ENCODE measurements at regions not wholly inside any gene's neighbourhood (a gene's known extent, or its start where the extent isn't known, plus 50 kb on each side); places are given as distances from the start of the nearest gene placed in this dataset.

DNA sequence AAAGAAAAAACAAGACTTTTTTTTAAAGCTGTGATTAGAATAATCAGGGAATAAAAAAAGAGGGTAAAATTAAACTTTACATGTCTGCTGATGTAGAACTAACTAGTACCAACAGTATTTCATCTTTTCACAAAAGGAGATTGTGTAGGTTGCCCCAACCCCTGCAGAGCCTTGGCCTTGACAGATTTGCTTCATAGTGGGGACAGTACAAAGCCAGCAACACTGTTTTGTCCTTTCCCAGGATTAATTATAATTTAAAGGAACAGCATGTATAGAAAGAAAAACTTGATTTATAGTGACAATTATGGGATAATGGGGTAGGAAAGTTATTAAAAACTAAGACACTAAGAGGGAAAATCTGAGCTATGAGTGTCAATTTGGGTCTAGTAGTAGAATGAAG is 604.0 kb downstream of the GALC start:
- Histone ChIP-seq H3K9ac (ENCODE audit: low read depth, low read length) (no peak overlapping the region), H2AFZ (ENCODE audit: low read depth, low read length) (no peak overlapping the region), H3K4me1 (ENCODE audit: insufficient read depth, low read length) (no peaks in the 10 kb centered on the region), H3K9me3 (ENCODE audit: insufficient read depth, low read length, severe bottlenecking) (no peaks in the 10 kb centered on the region), H3K4me3 (ENCODE audit: low read depth in 1 of 2, low read length in 2 of 2) (no peak overlapping the region), H3K27me3 (ENCODE audit: insufficient read depth, low read length, poor library complexity) (no peaks in the 10 kb centered on the region), H3K4me2 (ENCODE audit: insufficient read depth, low read length) (no peak overlapping the region), H3K79me2 (ENCODE audit: insufficient read depth, low read length) (no peaks in the 10 kb centered on the region), H3K36me3 (ENCODE audit: insufficient read depth, low read length) (no peaks in the 10 kb centered on the region), H3K27ac (ENCODE audit: low read length) (no peak overlapping the region), H4K20me1 (ENCODE audit: insufficient read depth, low read length) (no peaks in the 10 kb centered on the region)
- TF ChIP-seq EZH2 (IDR thresholded peaks at IDR 0.05; ENCODE audit: borderline replicate concordance, low read depth, low read length, severe bottlenecking) = no peak
- TF ChIP-seq, protein P1, sequence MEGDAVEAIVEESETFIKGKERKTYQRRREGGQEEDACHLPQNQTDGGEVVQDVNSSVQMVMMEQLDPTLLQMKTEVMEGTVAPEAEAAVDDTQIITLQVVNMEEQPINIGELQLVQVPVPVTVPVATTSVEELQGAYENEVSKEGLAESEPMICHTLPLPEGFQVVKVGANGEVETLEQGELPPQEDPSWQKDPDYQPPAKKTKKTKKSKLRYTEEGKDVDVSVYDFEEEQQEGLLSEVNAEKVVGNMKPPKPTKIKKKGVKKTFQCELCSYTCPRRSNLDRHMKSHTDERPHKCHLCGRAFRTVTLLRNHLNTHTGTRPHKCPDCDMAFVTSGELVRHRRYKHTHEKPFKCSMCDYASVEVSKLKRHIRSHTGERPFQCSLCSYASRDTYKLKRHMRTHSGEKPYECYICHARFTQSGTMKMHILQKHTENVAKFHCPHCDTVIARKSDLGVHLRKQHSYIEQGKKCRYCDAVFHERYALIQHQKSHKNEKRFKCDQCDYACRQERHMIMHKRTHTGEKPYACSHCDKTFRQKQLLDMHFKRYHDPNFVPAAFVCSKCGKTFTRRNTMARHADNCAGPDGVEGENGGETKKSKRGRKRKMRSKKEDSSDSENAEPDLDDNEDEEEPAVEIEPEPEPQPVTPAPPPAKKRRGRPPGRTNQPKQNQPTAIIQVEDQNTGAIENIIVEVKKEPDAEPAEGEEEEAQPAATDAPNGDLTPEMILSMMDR (IDR thresholded peaks at IDR 0.05; ENCODE audit: borderline replicate concordance, extremely low read depth, low read length, poor library complexity, severe bottlenecking) = no peak
- DNase-seq (no peak), ATAC-seq (ENCODE audit: insufficient read depth, low read depth) (no peak)

DNA sequence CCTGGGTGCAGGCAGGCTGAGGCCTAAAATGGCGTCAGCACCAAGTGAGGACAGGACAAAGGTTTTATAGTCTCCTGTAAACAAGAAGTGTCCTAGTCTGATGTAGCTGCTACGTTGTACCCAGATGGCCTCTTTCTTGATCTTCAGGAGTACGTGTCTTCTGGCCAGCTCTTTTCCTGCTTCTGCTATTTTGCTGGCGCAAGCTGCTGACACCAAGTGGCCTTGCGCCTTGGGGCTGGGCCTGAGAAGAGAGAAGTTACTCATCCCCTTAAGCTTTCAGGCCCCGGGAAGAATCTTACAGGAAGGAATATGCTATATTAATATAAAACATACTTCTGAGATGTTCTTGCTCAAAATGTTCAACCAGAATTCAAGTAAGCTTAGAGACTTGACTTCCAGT is 605.2 kb downstream of the GALC start:
- no peak overlapping the region for H3K9ac ChIP-seq (ENCODE audit: low read depth, low read length)
- no peak overlapping the region for H3K4me3 ChIP-seq (ENCODE audit: low read depth in 1 of 2, low read length in 2 of 2)
- no peaks in the 10 kb centered on the region for H3K79me2 ChIP-seq (ENCODE audit: insufficient read depth, low read length)
- ATAC-seq (ENCODE audit: insufficient read depth, low read depth) = no peak
- no peak for TF ChIP-seq EZH2 (IDR thresholded peaks at IDR 0.05; ENCODE audit: borderline replicate concordance, low read depth, low read length, severe bottlenecking)
- TF ChIP-seq, protein P1 (IDR thresholded peaks at IDR 0.05; ENCODE audit: borderline replicate concordance, extremely low read depth, low read length, poor library complexity, severe bottlenecking) = no peak
- no peak overlapping the region for H2AFZ ChIP-seq (ENCODE audit: low read depth, low read length)
- no peaks in the 10 kb centered on the region for H3K4me1 ChIP-seq (ENCODE audit: insufficient read depth, low read length)
- H3K9me3 ChIP-seq (ENCODE audit: insufficient read depth, low read length, severe bottlenecking) = no peaks in the 10 kb centered on the region
- H3K27ac ChIP-seq (ENCODE audit: low read length) = no peak overlapping the region
- H3K36me3 ChIP-seq (ENCODE audit: insufficient read depth, low read length) = no peaks in the 10 kb centered on the region
- H3K4me2 ChIP-seq (ENCODE audit: insufficient read depth, low read length) = no peak overlapping the region
- no peaks in the 10 kb centered on the region for H3K27me3 ChIP-seq (ENCODE audit: insufficient read depth, low read length, poor library complexity)
- no peak for DNase-seq
- H4K20me1 ChIP-seq (ENCODE audit: insufficient read depth, low read length) = no peaks in the 10 kb centered on the region

DNA sequence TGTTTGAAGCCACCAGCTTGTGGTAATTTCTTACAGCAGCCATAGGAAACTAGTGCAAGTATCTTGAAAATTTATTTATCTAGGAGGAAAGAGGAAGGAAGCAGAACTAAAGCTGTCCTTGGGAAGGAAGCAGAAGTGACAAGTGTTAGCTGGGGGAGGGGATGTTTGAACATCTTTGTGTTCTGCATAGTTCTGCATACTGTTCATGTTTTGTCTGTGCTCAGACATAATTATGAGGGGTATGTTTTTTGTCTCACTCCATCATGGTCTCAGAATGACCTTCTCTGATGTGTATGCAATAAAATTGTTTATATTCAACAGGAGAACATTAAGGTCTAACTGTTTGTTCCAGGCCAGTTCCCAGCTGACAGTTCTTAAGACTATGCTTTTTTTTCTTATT is 606.5 kb downstream of the GALC start:
- Histone ChIP-seq H3K9ac (ENCODE audit: low read depth, low read length) (no peak overlapping the region), H3K27ac (ENCODE audit: low read length) (no peak overlapping the region), H3K36me3 (ENCODE audit: insufficient read depth, low read length) (no peaks in the 10 kb centered on the region), H3K4me1 (ENCODE audit: insufficient read depth, low read length) (no peaks in the 10 kb centered on the region), H3K4me3 (ENCODE audit: low read depth in 1 of 2, low read length in 2 of 2) (no peak overlapping the region), H2AFZ (ENCODE audit: low read depth, low read length) (no peak overlapping the region), H3K79me2 (ENCODE audit: insufficient read depth, low read length) (no peaks in the 10 kb centered on the region), H3K27me3 (ENCODE audit: insufficient read depth, low read length, poor library complexity) (no peaks in the 10 kb centered on the region), H3K9me3 (ENCODE audit: insufficient read depth, low read length, severe bottlenecking) (peaks cover 3% of the 10 kb centered on the region), H3K4me2 (ENCODE audit: insufficient read depth, low read length) (no peak overlapping the region), H4K20me1 (ENCODE audit: insufficient read depth, low read length) (no peaks in the 10 kb centered on the region)
- DNase-seq (no peak), ATAC-seq (ENCODE audit: insufficient read depth, low read depth) (no peak)
- no peak for TF ChIP-seq EZH2 (IDR thresholded peaks at IDR 0.05; ENCODE audit: borderline replicate concordance, low read depth, low read length, severe bottlenecking)
- TF ChIP-seq, protein P1 (IDR thresholded peaks at IDR 0.05; ENCODE audit: borderline replicate concordance, extremely low read depth, low read length, poor library complexity, severe bottlenecking) = no peak

DNA sequence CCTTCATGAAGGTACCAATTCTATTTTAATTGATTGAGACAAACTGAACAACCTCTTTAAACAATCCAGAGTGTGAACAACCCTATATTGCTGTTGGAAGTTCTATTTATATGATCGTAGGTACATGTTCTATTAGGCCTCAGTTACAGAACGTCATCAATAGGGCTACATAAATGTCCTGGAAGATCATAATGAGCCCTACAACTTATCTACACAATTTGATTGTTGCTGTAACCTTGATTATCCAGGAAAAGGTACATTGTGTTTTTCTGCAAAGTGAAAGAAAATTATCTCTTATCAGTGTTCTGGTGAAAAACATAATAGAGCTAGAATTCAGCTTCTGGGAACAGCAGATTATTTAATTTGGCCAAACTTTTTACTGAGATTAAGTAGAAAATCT is 612.9 kb downstream of the GALC start:
- no peaks in the 10 kb centered on the region for H4K20me1 ChIP-seq (ENCODE audit: insufficient read depth, low read length)
- H3K79me2 ChIP-seq (ENCODE audit: insufficient read depth, low read length) = no peaks in the 10 kb centered on the region
- H2AFZ ChIP-seq (ENCODE audit: low read depth, low read length) = no peak overlapping the region
- H3K4me2 ChIP-seq (ENCODE audit: insufficient read depth, low read length) = no peak overlapping the region
- peaks cover 3% of the 10 kb centered on the region for H3K9me3 ChIP-seq (ENCODE audit: insufficient read depth, low read length, severe bottlenecking)
- H3K9ac ChIP-seq (ENCODE audit: low read depth, low read length) = no peak overlapping the region
- ATAC-seq (ENCODE audit: insufficient read depth, low read depth) (no peak), DNase-seq (no peak)
- TF ChIP-seq, protein P1 (IDR thresholded peaks at IDR 0.05; ENCODE audit: borderline replicate concordance, extremely low read depth, low read length, poor library complexity, severe bottlenecking) = no peak
- TF ChIP-seq EZH2 (IDR thresholded peaks at IDR 0.05; ENCODE audit: borderline replicate concordance, low read depth, low read length, severe bottlenecking) = no peak
- no peaks in the 10 kb centered on the region for H3K4me1 ChIP-seq (ENCODE audit: insufficient read depth, low read length)
- no peaks in the 10 kb centered on the region for H3K27me3 ChIP-seq (ENCODE audit: insufficient read depth, low read length, poor library complexity)
- H3K36me3 ChIP-seq (ENCODE audit: insufficient read depth, low read length) = no peaks in the 10 kb centered on the region
- no peak overlapping the region for H3K4me3 ChIP-seq (ENCODE audit: low read depth in 1 of 2, low read length in 2 of 2)
- no peak overlapping the region for H3K27ac ChIP-seq (ENCODE audit: low read length)
